ENCODE measurements at regions not wholly inside any gene's neighbourhood (a gene's known extent, or its start where the extent isn't known, plus 50 kb on each side); places are given as distances from the start of the nearest gene placed in this dataset.

DNA sequence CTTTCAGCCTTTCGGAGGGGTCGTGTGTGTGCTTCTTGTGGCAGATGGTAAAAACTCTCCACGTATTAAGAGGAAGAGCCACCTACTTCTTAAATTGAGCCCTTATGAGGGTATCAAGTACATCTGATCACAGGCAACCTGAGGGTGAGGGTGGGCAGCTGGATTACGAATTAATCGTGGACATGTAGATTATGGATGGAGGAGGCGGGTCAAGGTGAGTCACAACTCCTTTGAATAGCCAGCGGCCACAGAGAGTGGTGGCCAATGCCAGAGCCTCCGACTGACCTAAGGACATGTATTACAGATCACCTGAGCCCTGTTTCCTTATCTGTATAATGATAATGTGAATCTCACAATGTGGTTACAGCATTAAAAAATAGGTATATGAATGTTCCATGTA, 1083.9 kb downstream of the SORCS3 start:
- DNase-seq (ENCODE audit: low spot score): no peak
- Histone ChIP-seq H3K4me1 (no peaks in the 10 kb centered on the region), H3K36me3 (no peaks in the 10 kb centered on the region), H3K27me3 (no peaks in the 10 kb centered on the region), H3K27ac (no peak overlapping the region), H3K9me3 (no peaks in the 10 kb centered on the region), H3K4me3 (no peak overlapping the region)
- TF ChIP-seq, protein P1, sequence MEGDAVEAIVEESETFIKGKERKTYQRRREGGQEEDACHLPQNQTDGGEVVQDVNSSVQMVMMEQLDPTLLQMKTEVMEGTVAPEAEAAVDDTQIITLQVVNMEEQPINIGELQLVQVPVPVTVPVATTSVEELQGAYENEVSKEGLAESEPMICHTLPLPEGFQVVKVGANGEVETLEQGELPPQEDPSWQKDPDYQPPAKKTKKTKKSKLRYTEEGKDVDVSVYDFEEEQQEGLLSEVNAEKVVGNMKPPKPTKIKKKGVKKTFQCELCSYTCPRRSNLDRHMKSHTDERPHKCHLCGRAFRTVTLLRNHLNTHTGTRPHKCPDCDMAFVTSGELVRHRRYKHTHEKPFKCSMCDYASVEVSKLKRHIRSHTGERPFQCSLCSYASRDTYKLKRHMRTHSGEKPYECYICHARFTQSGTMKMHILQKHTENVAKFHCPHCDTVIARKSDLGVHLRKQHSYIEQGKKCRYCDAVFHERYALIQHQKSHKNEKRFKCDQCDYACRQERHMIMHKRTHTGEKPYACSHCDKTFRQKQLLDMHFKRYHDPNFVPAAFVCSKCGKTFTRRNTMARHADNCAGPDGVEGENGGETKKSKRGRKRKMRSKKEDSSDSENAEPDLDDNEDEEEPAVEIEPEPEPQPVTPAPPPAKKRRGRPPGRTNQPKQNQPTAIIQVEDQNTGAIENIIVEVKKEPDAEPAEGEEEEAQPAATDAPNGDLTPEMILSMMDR (IDR thresholded peaks at IDR 0.05): no peak

DNA sequence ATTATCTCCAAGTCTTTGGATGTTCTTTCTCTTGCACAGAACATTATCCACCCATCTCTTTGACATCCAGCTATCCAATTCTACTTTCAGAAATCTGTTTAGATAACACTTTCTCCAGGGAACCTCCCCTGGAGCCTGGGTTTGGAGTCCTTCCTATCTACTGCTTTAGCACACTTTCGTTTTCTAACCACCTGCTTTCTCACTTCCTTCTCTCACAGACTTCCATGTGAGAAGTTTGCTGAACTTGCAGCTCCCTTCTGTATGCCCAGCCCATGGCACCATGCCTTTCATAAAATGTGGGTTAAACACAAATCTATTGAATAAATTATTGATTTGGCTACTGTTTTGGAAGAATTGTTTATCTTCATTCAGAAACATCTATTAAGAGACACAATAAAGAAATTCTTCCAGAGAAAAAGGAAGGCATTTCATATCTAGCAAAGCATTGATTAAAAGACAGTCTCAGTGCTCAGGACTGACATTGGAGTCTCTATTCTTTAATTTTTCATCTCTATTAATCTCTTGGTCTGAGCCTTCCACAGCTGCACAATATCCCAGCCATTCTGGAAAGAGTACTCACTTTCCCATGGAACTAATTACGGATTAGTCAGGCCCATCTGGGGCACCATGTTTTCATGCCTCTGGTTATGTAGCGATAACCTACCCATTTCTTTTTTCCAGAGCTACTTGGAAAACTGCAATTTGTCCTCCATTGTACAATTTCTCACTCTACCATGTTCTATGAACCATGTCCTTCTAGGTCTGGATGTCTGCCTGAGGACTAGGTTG, 1077.3 kb downstream of the SORCS3 start:
- H3K36me3 ChIP-seq: no peaks in the 10 kb centered on the region
- no peak overlapping the region for H3K4me3 ChIP-seq
- no peaks in the 10 kb centered on the region for H3K9me3 ChIP-seq
- TF ChIP-seq, protein P1 (IDR thresholded peaks at IDR 0.05): no peak
- H3K27me3 ChIP-seq: no peaks in the 10 kb centered on the region
- H3K4me1 ChIP-seq: no peaks in the 10 kb centered on the region
- no peak for DNase-seq (ENCODE audit: low spot score)
- no peak overlapping the region for H3K27ac ChIP-seq

DNA sequence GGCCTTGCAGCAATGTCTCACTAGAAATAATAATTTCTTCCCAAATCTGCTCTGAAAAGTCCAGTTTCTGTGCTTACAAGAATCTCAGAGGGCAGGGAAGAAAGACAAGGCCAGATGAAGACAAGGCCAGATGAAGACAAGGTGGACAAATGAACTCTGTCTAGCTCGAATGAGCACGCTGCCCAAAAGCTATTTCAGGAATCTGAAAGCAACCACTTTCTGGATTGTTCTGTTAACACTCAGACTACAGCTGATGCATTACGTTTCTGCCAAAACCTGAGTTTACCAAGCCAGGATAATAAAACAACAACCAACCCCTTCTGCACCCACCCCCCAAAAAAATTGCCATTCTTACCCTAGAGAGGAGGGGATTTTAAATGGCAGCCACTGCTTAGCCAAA, 1073.6 kb downstream of the SORCS3 start:
- peaks cover 0 to 5% of the 10 kb centered on the region in 2 donors for H3K9me3 ChIP-seq
- TF ChIP-seq, protein P1 (IDR thresholded peaks at IDR 0.05): no peak

DNA sequence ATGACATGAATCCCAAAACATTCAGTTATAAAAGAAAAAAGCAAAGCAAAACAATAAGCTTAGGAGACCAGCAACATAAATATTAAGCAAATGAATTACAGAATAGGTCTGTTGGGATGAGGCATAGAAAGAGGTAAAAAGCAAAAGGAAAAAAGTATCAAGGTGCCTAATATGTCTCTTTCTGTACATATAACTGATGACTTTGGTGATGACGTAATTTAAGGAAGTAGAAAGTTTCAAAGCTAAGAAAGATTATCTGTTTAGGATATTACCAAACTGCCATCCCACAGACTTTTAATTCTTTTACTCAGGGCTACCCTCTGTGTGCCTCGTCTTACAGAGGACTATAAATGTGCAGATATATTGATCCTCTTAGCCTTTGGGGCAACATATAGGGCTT, 1066.5 kb downstream of the SORCS3 start:
- Histone ChIP-seq H3K27me3 (no peaks in the 10 kb centered on the region), H3K9me3 (peaks cover 0 to 11% of the 10 kb centered on the region in 2 donors), H3K4me1 (no peaks in the 10 kb centered on the region), H3K27ac (no peak overlapping the region), H3K4me3 (no peak overlapping the region), H3K36me3 (no peaks in the 10 kb centered on the region)
- DNase-seq (ENCODE audit: low spot score): no peak
- TF ChIP-seq, protein P1 (IDR thresholded peaks at IDR 0.05): no peak

More for the DNA sequence above, 1073.6 kb downstream of the SORCS3 start:
- no peaks in the 10 kb centered on the region for H3K4me1 ChIP-seq
- no peaks in the 10 kb centered on the region for H3K36me3 ChIP-seq
- no peak overlapping the region for H3K4me3 ChIP-seq
- no peak overlapping the region for H3K27ac ChIP-seq
- DNase-seq (ENCODE audit: low spot score): no peak
- H3K27me3 ChIP-seq: no peaks in the 10 kb centered on the region

DNA sequence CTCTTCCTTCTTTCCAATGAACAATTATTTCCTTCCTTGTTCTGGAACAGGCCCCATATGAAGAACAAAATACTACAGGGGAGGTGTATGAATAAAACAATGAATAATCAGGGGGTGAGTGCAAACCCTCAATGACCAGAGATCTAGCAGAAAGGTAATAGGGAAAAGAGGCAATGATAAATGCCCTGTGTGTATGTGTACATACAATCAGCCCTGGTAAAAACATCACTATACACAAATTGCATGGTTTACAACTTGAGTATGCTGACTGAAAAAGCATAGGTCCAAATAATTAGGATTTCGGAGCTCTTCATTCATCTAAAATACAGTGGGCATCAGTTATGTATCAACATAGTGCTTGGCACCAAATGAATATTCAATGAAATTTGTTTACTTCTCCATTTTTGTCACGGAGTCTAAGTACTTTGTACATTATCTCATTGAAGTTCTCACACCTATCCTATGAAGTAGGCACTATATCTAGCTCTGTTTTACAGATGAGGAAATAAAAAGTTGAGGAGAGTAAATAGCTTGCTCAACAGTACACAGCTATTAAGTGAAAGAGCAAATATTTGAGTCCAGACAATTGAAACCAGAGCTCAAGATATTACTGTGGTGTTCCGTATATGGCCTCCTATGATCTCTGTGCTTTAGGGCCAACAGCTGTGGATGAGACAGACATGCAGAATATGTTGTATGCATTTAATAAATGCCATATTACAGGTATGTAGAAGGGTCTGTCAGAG, 1065.4 kb downstream of the SORCS3 start:
- DNase-seq (ENCODE audit: low spot score): no peak
- H3K9me3 ChIP-seq: peaks cover 0 to 11% of the 10 kb centered on the region in 2 donors
- H3K4me1 ChIP-seq: no peaks in the 10 kb centered on the region
- no peak overlapping the region for H3K4me3 ChIP-seq
- H3K36me3 ChIP-seq: no peaks in the 10 kb centered on the region
- no peak overlapping the region for H3K27ac ChIP-seq
- no peaks in the 10 kb centered on the region for H3K27me3 ChIP-seq
- TF ChIP-seq, protein P1 (IDR thresholded peaks at IDR 0.05): no peak

Data from right atrium auricular region (tissue), 2 donors.